OCI-LY3 (cell line): ENCODE measurements at regions not wholly inside any gene's neighbourhood (a gene's known extent, or its start where the extent isn't known, plus 50 kb on each side); places are given as distances from the start of the nearest gene placed in this dataset.

Experiments
- EZH2phosphoT487 ChIP-seq: fragments of 200-600 bp; shearing (Covaris generic); IDR thresholded peaks from 2 replicates; pipeline ENCODE4 v1.6.1; 2018; ENCODE audit warnings: antibody characterized with exemption, mixed run types, low read depth
- TF ChIP-seq, protein P1 (sequence below): fragments of 200-600, 300-600 bp; sonication (generic); IDR thresholded peaks from 2 replicates; pipeline ENCODE4 v1.5.1; 2014; ENCODE audit warnings: antibody characterized with exemption, low read length, low read depth

DNA sequence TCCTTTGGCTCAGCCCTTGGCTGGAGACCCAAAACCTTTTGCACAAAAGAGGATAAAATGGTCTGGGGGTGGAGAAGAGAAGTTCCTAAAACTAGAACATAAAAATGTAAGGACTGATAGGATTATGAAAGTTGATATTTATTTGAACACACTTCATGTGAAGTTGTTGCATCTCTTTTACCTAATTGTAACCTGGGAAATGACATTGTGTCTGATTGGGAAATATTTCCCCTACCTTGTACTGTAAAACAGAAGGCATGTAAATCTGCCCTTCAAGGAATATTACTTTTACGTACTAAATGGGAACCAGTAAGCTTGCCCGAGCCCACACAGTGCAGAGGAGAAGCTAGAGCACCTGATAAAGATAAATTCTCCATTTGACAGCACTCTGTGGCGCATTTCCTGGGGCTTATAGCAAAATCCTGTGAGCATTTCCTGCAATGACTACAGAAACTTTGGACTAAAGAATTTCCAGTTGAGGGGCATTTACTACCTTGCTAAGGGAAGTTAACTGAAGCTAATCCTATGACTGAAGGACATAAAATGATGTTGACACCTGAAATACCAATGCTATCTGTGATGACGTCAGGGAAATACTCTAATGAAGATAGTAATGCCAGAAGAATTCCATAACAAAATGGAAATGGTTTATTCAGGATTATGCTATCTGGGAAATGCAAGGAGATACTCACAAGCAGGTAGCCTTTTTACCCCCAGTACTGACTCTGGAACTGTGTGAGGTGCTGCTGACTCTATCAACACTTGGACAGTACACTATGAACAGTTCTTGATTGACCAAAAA, 78.3 kb upstream of the LIFR start:
- TF ChIP-seq, protein P1, sequence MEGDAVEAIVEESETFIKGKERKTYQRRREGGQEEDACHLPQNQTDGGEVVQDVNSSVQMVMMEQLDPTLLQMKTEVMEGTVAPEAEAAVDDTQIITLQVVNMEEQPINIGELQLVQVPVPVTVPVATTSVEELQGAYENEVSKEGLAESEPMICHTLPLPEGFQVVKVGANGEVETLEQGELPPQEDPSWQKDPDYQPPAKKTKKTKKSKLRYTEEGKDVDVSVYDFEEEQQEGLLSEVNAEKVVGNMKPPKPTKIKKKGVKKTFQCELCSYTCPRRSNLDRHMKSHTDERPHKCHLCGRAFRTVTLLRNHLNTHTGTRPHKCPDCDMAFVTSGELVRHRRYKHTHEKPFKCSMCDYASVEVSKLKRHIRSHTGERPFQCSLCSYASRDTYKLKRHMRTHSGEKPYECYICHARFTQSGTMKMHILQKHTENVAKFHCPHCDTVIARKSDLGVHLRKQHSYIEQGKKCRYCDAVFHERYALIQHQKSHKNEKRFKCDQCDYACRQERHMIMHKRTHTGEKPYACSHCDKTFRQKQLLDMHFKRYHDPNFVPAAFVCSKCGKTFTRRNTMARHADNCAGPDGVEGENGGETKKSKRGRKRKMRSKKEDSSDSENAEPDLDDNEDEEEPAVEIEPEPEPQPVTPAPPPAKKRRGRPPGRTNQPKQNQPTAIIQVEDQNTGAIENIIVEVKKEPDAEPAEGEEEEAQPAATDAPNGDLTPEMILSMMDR = no peak
- TF ChIP-seq EZH2phosphoT487 = no peak
